NCI-H345 treated with DMSO at 0.1 percent for 48 hours (cell line): ENCODE measurements at regions not wholly inside any gene's neighbourhood (a gene's known extent, or its start where the extent isn't known, plus 50 kb on each side); places are given as distances from the start of the nearest gene placed in this dataset.

Experiments
- DNase-seq: peaks from one replicate; lab custom pipeline; 2025; ENCODE audit not compliant: unreplicated experiment; lab: John Stamatoyannopoulos, UW

- no peak for DNase-seq
Measured at GRCh38 chr2:176753205-176753604, 459.4 kb upstream of the HNRNPA3 start.

DNA sequence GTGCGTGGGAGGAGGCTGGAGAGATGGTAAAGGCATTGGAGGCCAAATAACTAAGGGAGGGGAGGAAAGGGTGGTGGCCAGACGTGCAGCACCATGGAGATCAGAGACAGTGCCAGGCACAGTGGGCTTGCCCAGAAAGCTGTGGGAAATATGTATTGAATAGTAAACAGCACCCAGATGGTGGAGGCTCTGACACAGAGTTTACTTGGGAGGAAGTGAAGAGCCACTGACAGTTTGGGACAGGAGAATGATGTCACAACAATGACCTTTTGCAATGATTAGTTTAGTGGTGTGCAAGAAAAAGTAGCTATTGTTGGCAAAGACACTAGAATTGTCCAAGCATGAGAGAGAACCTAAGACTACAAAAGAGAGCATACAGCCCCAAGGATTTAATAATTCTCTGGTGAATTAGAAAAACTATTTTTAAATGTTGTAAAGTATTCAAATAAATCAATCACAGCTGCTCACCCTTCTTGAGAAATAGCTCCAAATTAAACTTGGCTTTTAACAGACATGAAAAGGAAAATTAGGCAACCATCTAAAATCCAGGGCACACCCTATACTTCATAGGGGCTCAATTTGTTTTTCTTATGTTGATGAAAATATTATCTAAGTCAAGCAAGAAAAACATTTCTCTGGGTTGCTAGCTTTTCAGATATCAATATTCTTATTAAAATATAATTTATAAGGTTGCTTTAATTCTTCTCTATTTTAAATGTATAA is 458.7 kb upstream of the HNRNPA3 start:
- DNase-seq: no peak

- no peak for DNase-seq
Measured at GRCh38 chr2:176755537-176756135, 457.0 kb upstream of the HNRNPA3 start.

GRCh38 chr2:176758426-176758825 is 454.2 kb upstream of the HNRNPA3 start:
- no peak for DNase-seq

DNA sequence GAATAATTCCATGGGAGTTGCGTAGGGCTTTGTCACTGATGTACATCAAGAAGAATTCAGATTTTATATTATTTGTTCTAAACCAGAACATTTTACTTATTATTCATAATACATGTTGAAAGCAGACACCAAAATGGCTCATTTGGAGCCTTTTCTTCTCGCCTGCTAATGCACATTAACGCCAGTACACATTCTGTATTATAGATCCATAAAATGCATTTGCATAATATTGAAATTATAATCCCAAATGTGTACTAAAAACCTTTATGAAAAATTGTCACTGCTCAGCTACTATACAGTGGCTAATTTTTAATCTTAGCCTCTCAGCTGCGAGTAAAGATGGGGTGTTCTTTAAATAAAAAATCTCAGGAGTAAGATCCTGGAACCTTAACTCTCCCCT is 452.2 kb upstream of the HNRNPA3 start:
- DNase-seq: no peak

DNA sequence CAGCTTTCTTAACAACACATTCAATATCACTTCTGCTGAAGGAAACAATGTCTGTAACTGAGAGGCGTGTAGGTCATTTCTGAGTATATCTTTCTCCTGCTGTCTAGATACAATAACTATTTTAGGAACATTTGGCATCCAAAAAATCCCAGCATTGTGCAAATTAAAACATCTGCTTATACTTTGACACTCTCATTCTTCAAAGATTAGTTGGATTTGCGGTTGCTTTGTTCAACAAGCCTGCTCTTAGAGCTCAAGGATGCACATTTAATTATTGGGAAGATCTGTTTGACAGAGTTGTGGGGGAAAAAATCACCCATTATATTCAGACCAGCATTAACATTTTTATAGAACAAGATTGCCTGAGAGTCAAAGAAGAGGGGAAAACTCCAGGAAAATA is 449.5 kb upstream of the HNRNPA3 start:
- no peak for DNase-seq

DNA sequence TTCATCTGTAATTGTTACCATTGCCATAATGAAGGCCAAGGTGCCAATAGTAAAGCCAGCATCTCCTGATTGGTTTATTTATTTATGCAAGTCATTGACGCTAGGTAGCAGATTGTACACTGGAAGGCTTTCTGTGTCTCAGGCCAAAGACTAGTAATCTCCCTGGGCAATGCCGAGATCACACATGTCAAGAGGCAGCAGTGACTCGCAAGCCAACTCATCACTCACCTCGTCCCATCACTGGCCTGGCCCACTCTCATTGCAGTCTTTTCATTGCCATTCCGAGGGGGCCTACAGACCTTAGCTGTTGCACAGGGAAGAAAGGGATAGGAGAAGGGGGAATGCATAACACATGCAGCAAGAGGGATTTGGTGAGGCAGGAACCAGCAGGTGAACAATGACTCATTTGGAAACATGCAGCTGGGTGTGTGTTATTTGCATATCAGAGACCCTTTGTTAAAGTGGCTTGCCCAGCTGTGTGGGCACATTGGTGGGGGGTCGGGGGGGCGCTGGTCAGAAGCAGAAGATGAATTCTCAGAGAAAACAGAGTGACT is 448.7 kb upstream of the HNRNPA3 start:
- no peak for DNase-seq

- DNase-seq: no peak
Measured at GRCh38 chr2:176764921-176765320, 447.7 kb upstream of the HNRNPA3 start.

GRCh38 chr2:176766005-176766404 is 446.6 kb upstream of the HNRNPA3 start:
- no peak for DNase-seq

GRCh38 chr2:176768185-176768584 is 444.4 kb upstream of the HNRNPA3 start:
- DNase-seq: no peak

DNA sequence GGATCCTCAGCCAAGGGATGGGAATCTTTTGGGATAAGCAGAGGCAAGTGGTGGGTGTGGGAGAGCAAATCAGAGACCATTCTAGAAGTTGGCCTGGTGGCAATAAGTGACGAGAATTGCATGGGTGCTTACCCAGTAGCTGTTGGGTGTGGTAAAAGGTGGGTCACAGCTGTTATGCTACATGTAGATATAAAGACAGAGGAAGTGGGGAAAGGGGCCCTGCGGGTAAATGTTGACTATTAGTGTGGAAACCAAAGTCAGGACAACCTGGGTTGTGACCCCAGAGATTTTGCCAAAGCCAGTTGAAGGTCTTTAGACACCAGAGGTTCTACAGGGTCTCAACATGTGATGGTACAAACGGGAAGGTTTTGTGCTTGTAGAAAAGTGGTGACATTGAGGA is 443.6 kb upstream of the HNRNPA3 start:
- DNase-seq: no peak

DNA sequence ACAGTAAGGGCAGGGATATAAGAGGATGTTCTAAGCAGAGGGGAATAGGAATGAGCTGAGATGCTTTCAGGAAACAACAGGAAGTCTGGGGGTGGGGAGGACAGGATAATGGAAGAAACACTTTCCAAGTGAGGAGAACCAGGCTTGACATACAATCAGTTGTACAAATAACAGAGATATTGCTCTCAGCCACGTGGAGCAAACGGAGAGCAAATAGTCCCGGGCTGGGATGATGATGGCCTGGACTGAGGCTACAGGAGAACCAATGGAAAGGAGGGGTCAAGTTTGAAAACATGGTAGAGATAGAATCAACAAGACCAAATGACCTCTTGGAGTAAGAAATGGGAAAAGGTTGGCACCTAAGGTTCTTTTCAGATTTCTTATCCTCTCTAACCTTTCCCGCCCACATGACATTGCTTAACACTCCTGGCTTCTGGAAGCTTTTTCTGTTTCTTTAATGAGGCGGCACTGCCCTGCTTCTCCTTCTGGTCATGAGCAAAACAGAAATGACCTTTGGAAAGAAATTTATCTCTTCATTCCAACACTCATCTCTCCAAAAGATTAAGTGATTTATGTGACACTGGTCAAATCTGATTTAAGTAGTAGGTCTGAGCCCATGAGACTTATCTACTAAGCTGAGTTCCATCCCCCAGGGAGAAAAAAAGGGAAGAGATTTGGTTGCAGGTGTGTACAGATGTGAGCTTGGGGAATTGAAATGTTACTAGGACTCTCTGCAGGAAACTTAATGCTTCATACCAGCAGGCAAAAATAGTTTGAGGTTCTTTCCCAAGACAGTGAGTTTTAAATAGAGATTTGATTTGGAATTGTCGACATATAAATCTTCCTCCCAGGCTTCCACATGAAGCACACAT is 442.9 kb upstream of the HNRNPA3 start:
- no peak for DNase-seq

DNA sequence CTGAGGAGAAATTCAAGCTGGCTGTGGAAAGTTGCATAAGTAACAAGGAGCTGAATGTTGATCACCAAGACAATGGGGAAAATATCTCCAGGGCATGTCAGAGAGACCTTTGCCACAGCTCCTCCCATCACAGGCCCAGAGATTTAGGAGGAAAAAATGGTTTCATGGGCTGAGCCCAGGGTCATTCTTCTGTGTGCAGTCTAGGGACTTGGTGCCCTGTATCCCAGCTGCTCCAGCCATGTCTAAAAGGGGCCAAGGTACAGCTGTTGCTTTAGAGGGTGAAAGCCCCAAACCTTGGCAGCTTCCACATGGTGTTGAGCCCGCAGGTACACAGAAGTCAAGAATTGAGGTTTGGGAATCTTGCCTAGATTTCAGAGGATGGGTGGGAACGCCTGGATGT is 439.8 kb upstream of the HNRNPA3 start:
- DNase-seq: no peak

- DNase-seq: no peak
Measured at GRCh38 chr2:176774766-176775451, 437.7 kb upstream of the HNRNPA3 start.

DNA sequence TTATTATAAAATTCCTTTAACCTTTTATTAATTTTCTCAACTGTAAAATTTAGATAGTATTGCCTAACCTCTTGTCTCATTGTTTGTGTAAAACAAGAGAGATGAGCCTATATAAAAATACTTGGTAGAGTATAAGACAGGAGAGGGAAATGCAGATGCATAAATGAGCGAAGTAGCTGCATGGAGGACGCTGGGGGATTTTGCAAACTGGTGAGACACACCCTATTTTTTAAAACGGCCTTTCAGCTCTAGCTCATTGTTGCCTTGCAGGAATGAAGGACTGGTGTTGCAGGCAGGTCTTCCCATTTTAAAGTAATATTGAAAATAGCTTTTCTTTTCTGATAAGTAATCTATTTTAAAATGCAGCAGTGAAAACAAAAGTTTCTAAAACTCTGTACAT is 435.3 kb upstream of the HNRNPA3 start:
- DNase-seq: no peak

- DNase-seq: no peak
Measured at GRCh38 chr2:176779917-176780316, 432.7 kb upstream of the HNRNPA3 start.

GRCh38 chr2:176780348-176780747 is 432.2 kb upstream of the HNRNPA3 start:
- no peak for DNase-seq

DNA sequence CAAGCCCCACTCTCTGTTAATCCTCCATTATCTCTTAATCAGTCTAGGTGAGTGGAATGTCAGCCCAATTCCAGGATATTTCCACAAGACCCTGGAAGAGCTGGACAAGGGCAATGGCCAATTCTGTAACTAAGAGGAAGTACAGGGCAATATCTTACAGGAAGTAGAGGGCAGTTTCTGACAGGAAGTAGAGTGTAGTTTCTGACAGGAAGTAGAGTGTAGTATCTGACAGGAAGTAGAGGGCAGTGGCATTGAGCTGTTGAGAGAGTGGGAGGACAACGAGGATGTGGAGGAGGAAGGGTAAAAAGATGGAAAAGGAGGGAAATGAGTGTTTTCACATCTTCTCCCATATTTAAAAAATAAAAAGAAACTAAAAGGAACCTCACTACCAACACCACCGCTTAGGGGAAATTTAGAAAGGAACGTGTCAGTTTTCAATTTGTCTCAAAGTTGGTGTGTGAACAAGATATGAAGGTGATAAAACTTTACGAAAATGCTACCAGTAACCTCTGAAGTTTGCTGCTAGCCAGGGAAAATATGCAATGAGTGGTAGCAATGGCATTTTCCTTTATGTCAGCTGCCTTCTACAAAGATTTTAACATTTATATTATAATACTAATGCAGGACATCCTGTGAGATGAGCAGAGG is 430.9 kb upstream of the HNRNPA3 start:
- DNase-seq: no peak

GRCh38 chr2:176784633-176785200 is 427.9 kb upstream of the HNRNPA3 start:
- no peak for DNase-seq

DNA sequence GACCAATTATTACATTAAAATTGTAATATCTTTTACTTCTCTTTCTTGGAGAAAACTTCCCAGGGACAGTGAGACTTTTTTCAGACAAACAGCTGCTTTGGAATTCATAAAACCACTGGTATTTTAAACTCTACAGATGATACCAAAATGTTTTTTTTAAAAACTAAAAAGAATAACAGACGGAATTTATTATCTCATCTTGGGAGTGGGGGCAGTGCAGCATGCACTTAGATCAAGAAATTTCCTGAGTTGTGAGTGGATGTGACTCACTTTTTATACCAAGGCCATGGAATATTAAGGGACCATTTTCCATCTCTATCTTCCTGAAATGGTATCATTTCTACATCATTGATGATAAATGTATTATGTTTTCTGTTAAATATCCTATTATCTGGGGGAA is 422.8 kb upstream of the HNRNPA3 start:
- DNase-seq: no peak
